Anterior cingulate cortex (tissue), 58 donors: ENCODE measurements at regions not wholly inside any gene's neighbourhood (a gene's known extent, or its start where the extent isn't known, plus 50 kb on each side); places are given as distances from the start of the nearest gene placed in this dataset.

ENCODE experiments used
- DNase-seq, 58 donors: peaks; one replicate each; lab custom pipeline; 2025; lab: John Stamatoyannopoulos, UW

DNA sequence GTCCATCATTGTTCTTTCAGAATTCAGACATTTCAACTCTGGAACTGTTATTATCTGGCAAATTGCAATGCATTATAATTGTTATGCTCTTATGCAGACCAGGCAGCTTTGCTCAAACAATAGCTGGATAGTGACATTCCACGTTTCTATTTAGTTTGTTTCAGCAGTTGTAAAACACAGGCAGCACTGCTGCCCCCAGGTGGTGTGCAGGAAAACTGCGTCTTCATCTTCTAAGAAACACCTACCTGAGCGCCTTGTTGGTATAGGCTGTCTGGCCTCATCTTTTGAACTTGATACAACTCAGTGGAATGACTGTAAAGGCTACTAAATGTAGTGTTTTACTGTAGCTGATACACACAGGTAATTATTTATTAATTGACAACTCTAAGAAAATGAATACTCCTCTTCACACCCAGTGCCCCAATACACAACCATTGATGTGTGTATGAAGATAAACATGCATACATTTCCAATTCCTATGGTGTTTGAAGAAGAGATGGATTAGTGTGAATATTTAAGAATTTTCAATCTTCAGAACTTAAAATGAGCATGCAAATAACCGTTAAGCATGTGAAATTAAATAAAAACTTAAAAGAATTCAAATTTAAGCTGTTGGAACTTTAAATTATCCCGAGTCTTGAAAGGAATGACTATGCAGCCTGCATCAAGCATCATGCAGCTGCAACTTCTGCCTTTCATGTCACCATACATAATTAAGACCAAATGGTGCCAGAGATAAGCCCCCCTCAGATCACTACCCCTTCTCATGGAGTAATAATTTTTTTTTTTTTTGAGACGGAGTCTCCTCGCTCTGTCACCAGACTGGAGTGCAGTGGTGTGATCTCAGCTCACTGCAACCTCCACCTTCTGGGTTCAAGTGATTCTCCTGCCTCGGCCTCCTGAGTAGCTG lies 85.6 kb downstream of the CD8B2 start:
- peak in 2 of 58 donors; percentile 6 to 18 for DNase-seq

DNA sequence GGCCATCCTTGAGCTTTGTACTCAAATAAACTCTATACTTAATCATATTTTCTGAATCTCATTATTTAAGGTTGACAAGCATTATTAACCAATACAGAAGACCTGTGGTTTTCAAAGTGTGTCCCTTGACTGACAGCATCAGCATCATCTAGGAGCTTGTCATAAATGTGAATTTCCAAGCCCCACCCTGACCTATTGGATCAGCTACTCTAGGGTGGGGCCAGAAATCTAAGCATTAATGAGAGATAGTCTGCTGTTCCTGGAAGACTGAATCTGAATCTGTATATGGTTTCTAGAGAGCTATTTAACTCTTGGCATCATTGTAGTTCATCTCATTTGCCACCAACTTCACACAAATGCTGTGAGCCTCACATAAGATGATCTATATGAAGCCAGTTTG lies 86.6 kb downstream of the CD8B2 start:
- DNase-seq, result no peak

- peak in 1 of 58 donors; percentile 12 for DNase-seq
Observed at GRCh38 chr2:106575955-106576354, 88.8 kb downstream of the CD8B2 start.

DNA sequence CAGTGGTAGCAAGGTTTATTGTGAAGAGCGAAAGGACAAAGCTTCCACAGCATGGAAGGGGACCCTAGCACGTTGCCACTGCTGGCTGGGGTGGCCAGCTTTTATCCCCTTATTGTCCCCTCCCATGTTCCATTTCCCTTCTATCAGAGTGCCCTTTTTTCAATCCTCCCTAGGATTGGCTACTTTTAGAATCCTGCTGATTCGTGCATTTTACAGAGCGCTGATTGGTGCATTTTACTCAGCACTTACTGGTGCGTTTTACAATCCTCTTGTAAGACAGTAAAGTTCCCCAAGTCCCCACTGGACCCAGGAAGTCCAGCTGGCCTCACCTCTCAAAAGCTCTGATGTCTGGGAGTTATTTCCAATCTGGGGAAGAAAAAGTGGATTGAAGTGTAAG lies 90.1 kb downstream of the CD8B2 start:
- no peak for DNase-seq

DNA sequence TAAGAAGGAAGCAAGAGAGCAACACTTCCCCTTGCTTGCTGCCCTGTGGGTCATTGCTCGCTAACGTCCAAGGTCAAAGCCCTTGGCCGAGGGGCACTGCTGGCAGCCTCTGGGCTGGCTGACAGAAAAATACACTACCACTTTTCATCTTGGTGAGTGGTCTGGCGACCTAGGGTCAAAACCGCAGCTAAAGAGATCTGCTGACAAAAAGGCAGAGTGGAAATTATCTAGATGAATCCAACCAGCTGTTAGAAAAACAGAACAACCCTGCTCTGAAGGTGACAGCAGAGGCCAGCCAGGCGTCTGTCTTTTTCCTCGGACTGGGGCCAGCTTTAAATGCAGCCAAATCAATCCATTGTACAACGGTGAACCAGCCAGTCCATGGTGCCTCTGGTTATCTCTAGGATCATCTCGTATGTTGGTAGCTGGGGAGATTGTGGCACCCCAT lies 92.6 kb downstream of the CD8B2 start:
- DNase-seq, result no peak

GRCh38 chr2:106580241-106580640 lies 93.1 kb downstream of the CD8B2 start:
- no peak for DNase-seq

GRCh38 chr2:106581328-106581727 lies 94.2 kb downstream of the CD8B2 start:
- no peak for DNase-seq

GRCh38 chr2:106581755-106582147 lies 94.6 kb downstream of the CD8B2 start:
- DNase-seq, result no peak

GRCh38 chr2:106582148-106583143 lies 95.3 kb downstream of the CD8B2 start:
- peak in 52 of 58 donors; percentile 28 to 87 (median 57) for DNase-seq

DNA sequence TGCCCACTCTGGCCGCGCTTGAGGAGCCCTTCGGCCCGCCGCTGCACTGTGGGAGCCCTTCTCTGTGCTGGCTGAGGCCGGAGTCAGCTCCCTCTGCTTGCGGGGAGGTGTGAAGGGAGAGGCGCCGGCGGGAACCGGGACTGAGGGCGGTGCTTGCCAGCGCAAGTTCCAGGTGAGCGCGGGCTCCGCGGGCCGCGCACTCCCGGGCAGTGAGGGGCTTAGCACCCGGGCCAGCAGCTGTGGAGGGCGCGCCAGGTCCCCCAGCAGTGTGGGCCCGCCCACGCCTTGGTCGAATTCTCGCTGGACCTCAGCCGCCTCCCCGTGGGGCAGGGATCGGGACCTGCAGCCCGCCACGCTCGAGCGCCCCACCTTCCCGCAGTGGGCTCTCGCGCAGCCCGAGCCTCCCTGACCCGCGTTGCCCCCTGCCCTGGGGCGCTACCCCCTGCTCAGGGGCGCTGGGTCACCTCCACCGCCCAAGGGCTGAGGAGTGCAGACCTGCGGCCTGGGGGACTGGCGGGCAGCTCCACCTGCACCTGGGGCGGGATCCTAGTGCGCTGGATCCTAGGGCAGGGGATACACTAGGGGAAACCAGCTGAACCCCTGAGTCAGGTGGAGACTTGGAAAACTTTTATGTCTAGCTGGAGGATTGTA lies 97.3 kb downstream of the CD8B2 start:
- DNase-seq, result no peak

- no peak for DNase-seq
Observed at GRCh38 chr2:106596844-106597243, 109.7 kb downstream of the CD8B2 start.

- no peak for DNase-seq
Observed at GRCh38 chr2:106599540-106599939, 112.4 kb downstream of the CD8B2 start.

GRCh38 chr2:106602042-106602441 lies 114.9 kb downstream of the CD8B2 start:
- no peak for DNase-seq

GRCh38 chr2:106606652-106607051 lies 119.5 kb downstream of the CD8B2 start:
- DNase-seq, result no peak

- no peak for DNase-seq
Observed at GRCh38 chr2:106607371-106607770, 120.2 kb downstream of the CD8B2 start.

GRCh38 chr2:106609780-106610179 lies 122.6 kb downstream of the CD8B2 start:
- DNase-seq, result no peak

GRCh38 chr2:106614511-106615291 lies 127.5 kb downstream of the CD8B2 start:
- DNase-seq, result no peak

DNA sequence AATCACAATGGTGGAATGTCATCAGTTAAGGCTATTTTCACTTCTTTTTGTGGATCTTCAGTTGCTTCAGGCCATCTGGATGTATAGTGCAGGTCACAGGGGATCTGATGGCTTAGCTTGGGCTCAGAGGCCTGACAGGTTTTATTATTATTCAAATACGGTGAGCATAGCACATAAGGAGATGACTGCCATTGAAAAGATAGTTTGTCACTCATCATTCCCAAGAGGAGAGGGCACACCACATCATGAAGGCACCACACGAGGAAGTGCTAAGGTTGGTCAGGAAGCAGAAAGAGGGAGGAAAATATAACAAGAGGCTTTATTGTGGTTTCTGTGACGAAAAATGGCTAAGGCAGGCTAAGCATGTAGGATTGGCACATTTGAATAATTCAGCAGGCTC lies 131.4 kb downstream of the CD8B2 start:
- DNase-seq, result no peak

DNA sequence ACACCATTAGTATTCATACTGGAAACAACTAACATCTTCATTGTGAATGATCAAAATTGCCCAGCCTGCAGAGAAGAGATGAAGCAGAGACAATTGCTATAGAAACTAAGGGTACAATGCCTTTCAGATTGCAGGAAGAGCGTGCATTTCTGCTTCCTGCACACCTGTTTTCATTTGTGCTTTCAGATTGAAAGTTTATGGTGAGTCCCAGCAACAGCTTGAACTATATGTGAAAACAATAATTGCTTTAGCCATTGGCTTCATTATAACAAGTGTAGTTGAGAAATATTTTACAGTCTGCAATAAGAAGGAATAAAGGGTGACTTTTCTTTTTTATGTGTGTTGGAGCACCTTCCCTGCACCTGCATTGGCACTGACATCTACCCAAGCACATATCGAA lies 136.3 kb downstream of the CD8B2 start:
- DNase-seq, result no peak
